ENCODE measurements at regions not wholly inside any gene's neighbourhood (a gene's known extent, or its start where the extent isn't known, plus 50 kb on each side); places are given as distances from the start of the nearest gene placed in this dataset.

DNA sequence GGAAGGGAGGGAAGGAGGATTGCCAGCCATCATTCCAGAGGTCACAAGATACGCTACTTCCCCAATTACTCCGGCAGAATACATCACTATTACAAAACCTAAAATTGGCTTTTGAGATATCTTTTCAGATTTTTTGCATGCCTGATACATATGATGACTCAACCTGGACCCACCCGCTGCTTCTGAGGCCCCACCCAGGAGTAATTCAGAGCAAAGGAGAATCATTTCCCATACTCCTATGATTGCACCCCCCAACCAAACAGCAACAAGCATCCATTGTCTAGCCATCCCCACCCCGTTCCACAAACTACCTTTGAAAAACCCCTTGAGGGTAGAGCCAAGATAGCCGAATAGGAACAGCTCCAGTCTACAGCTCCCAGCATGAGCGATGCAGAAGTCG is 163.5 kb upstream of the GJE1 start:
- H3K79me2 ChIP-seq (ENCODE audit: low read depth), result no peaks in the 10 kb centered on the region
- no peaks in the 10 kb centered on the region for H3K36me3 Mint-ChIP-seq
- H3K4me3 Mint-ChIP-seq, result no peak overlapping the region

GRCh38 chr6:141968632-141969031 is 164.1 kb upstream of the GJE1 start:
- no peak overlapping the region for H3K4me2 ChIP-seq
- TF ChIP-seq, protein P1, sequence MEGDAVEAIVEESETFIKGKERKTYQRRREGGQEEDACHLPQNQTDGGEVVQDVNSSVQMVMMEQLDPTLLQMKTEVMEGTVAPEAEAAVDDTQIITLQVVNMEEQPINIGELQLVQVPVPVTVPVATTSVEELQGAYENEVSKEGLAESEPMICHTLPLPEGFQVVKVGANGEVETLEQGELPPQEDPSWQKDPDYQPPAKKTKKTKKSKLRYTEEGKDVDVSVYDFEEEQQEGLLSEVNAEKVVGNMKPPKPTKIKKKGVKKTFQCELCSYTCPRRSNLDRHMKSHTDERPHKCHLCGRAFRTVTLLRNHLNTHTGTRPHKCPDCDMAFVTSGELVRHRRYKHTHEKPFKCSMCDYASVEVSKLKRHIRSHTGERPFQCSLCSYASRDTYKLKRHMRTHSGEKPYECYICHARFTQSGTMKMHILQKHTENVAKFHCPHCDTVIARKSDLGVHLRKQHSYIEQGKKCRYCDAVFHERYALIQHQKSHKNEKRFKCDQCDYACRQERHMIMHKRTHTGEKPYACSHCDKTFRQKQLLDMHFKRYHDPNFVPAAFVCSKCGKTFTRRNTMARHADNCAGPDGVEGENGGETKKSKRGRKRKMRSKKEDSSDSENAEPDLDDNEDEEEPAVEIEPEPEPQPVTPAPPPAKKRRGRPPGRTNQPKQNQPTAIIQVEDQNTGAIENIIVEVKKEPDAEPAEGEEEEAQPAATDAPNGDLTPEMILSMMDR (IDR thresholded peaks at IDR 0.05), result no peak
- no peak for TF ChIP-seq EZH2phosphoT487 (IDR thresholded peaks at IDR 0.05)
- TF ChIP-seq EZH2 (IDR thresholded peaks at IDR 0.05), result no peak
- Mint-ChIP-seq H3K27me3 (ENCODE audit: insufficient read depth, low read depth) (no peaks in the 10 kb centered on the region), H3K4me1 (peaks cover 3% of the 10 kb centered on the region), H3K9me3 (peaks cover 5% of the 10 kb centered on the region), H3K27ac (no peak overlapping the region), H3K4me3 (no peak overlapping the region), H3K36me3 (no peaks in the 10 kb centered on the region)
- no peaks in the 10 kb centered on the region for H3K4me1 ChIP-seq
- H3F3A ChIP-seq (ENCODE audit: low read depth), result no peaks in the 10 kb centered on the region
- no peaks in the 10 kb centered on the region for H3K9me3 ChIP-seq (ENCODE audit: low read depth)
- H4K20me1 ChIP-seq (ENCODE audit: low read depth), result no peaks in the 10 kb centered on the region
- DNase-seq (ENCODE audit: low spot score), result no peak
- H3K27ac ChIP-seq, result no peak overlapping the region
- H3K4me3 ChIP-seq, result no peak overlapping the region
- H3K27me3 ChIP-seq, result no peaks in the 10 kb centered on the region
- no peaks in the 10 kb centered on the region for H3K79me2 ChIP-seq (ENCODE audit: low read depth)
- no peak overlapping the region for H2AFZ ChIP-seq (replicated peaks)
- no peak overlapping the region for H3K9ac ChIP-seq
- H3K36me3 ChIP-seq, result no peaks in the 10 kb centered on the region

More for the DNA sequence above, 163.5 kb upstream of the GJE1 start:
- DNase-seq (ENCODE audit: low spot score), result no peak
- TF ChIP-seq EZH2phosphoT487 (IDR thresholded peaks at IDR 0.05), result no peak
- TF ChIP-seq EZH2 (IDR thresholded peaks at IDR 0.05), result no peak
- TF ChIP-seq, protein P1 (IDR thresholded peaks at IDR 0.05), result no peak
- no peak overlapping the region for H3K9ac ChIP-seq
- Mint-ChIP-seq H3K4me1 (peaks cover 3% of the 10 kb centered on the region), H3K27ac (no peak overlapping the region), H3K27me3 (ENCODE audit: insufficient read depth, low read depth) (no peaks in the 10 kb centered on the region), H3K9me3 (peaks cover 5% of the 10 kb centered on the region)
- H3K4me2 ChIP-seq, result no peak overlapping the region
- H2AFZ ChIP-seq (replicated peaks), result no peak overlapping the region
- H3K27me3 ChIP-seq, result no peaks in the 10 kb centered on the region
- H4K20me1 ChIP-seq (ENCODE audit: low read depth), result no peaks in the 10 kb centered on the region
- H3K36me3 ChIP-seq, result no peaks in the 10 kb centered on the region
- no peaks in the 10 kb centered on the region for H3K4me1 ChIP-seq
- H3K27ac ChIP-seq, result no peak overlapping the region
- H3K9me3 ChIP-seq (ENCODE audit: low read depth), result no peaks in the 10 kb centered on the region
- H3K4me3 ChIP-seq, result no peak overlapping the region
- no peaks in the 10 kb centered on the region for H3F3A ChIP-seq (ENCODE audit: low read depth)

GRCh38 chr6:141965016-141965545 is 167.6 kb upstream of the GJE1 start:
- peaks cover 3% of the 10 kb centered on the region for H3K9me3 Mint-ChIP-seq
- H3K4me2 ChIP-seq, result no peak overlapping the region
- H3K4me1 Mint-ChIP-seq, result peaks cover 3% of the 10 kb centered on the region
- H3F3A ChIP-seq (ENCODE audit: low read depth), result no peaks in the 10 kb centered on the region
- H4K20me1 ChIP-seq (ENCODE audit: low read depth), result no peaks in the 10 kb centered on the region
- no peaks in the 10 kb centered on the region for H3K36me3 Mint-ChIP-seq
- no peak overlapping the region for H3K27ac ChIP-seq
- H3K27ac Mint-ChIP-seq, result no peak overlapping the region
- no peaks in the 10 kb centered on the region for H3K79me2 ChIP-seq (ENCODE audit: low read depth)
- H2AFZ ChIP-seq (replicated peaks), result no peak overlapping the region
- no peak overlapping the region for H3K4me3 Mint-ChIP-seq
- no peaks in the 10 kb centered on the region for H3K27me3 Mint-ChIP-seq (ENCODE audit: insufficient read depth, low read depth)
- H3K9me3 ChIP-seq (ENCODE audit: low read depth), result no peaks in the 10 kb centered on the region
- peaks cover 2% of the 10 kb centered on the region for H3K4me1 ChIP-seq
- no peaks in the 10 kb centered on the region for H3K36me3 ChIP-seq
- H3K27me3 ChIP-seq, result no peaks in the 10 kb centered on the region
- no peak overlapping the region for H3K4me3 ChIP-seq
- TF ChIP-seq EZH2 (IDR thresholded peaks at IDR 0.05) (no peak), EZH2phosphoT487 (IDR thresholded peaks at IDR 0.05) (no peak)
- TF ChIP-seq, protein P1 (IDR thresholded peaks at IDR 0.05), result no peak
- DNase-seq (ENCODE audit: low spot score), result no peak
- no peak overlapping the region for H3K9ac ChIP-seq
